Type B pancreatic cell (in vitro differentiated cells): ENCODE measurements at regions not wholly inside any gene's neighbourhood (a gene's known extent, or its start where the extent isn't known, plus 50 kb on each side); places are given as distances from the start of the nearest gene placed in this dataset.

Source experiments
- DNase-seq: peaks from one replicate; pipeline ENCODE4 v3.0.0; 2021; ENCODE audit warnings: mixed read lengths; ENCODE audit not compliant: unreplicated experiment; ENCODE audit errors: extremely low spot score
- H3K27ac Mint-ChIP-seq: 2 replicates; pipeline ENCODE4 v1.8.0; 2021; ENCODE audit warnings: mild to moderate bottlenecking, mixed read lengths
- H3K27me3 Mint-ChIP-seq: 2 replicates; pipeline ENCODE4 v1.8.0; 2021; ENCODE audit warnings: mixed read lengths
- H3K36me3 Mint-ChIP-seq: 2 replicates; pipeline ENCODE4 v1.8.0; 2021; ENCODE audit warnings: mixed read lengths
- H3K4me1 Mint-ChIP-seq: one replicate; pipeline ENCODE4 v1.8.0; 2021; ENCODE audit warnings: mixed read lengths; ENCODE audit not compliant: unreplicated experiment
- H3K4me3 Mint-ChIP-seq: 2 replicates; pipeline ENCODE4 v1.8.0; 2021; ENCODE audit warnings: mild to moderate bottlenecking, mixed read lengths
- H3K9me3 Mint-ChIP-seq: 2 replicates; pipeline ENCODE4 v1.8.0; 2021; ENCODE audit warnings: mixed read lengths
- CTCF ChIP-seq: fragments of 200-600 bp; sonication (generic); conservative IDR thresholded peaks from 2 replicates; pipeline ENCODE4 v1.5.0; 2021; ENCODE audit warnings: antibody characterized with exemption, mild to moderate bottlenecking

- no peaks in the 10 kb centered on the region for H3K9me3 Mint-ChIP-seq
- H3K27me3 Mint-ChIP-seq, result no peaks in the 10 kb centered on the region
- H3K4me1 Mint-ChIP-seq, result no peaks in the 10 kb centered on the region
- no peak overlapping the region for H3K27ac Mint-ChIP-seq
- no peaks in the 10 kb centered on the region for H3K36me3 Mint-ChIP-seq
- DNase-seq, result no peak
- TF ChIP-seq CTCF, result no peak
- no peak overlapping the region for H3K4me3 Mint-ChIP-seq
Observed at GRCh38 chrX:117532339-117532738, 584.3 kb downstream of the KLHL13 start.

- no peaks in the 10 kb centered on the region for H3K36me3 Mint-ChIP-seq
- no peak for TF ChIP-seq CTCF
- H3K4me3 Mint-ChIP-seq, result no peak overlapping the region
- no peaks in the 10 kb centered on the region for H3K27me3 Mint-ChIP-seq
- no peak for DNase-seq
- H3K4me1 Mint-ChIP-seq, result no peaks in the 10 kb centered on the region
- H3K27ac Mint-ChIP-seq, result no peak overlapping the region
- no peaks in the 10 kb centered on the region for H3K9me3 Mint-ChIP-seq
Observed at GRCh38 chrX:117522725-117523700, 593.6 kb downstream of the KLHL13 start.

- Mint-ChIP-seq H3K4me3 (no peak overlapping the region), H3K36me3 (no peaks in the 10 kb centered on the region), H3K9me3 (no peaks in the 10 kb centered on the region), H3K4me1 (no peaks in the 10 kb centered on the region), H3K27me3 (no peaks in the 10 kb centered on the region), H3K27ac (no peak overlapping the region)
- no peak for TF ChIP-seq CTCF
- no peak for DNase-seq
Observed at GRCh38 chrX:117517994-117518393, 598.6 kb downstream of the KLHL13 start.

GRCh38 chrX:117511379-117511778, 605.2 kb downstream of the KLHL13 start:
- TF ChIP-seq CTCF, result no peak
- Mint-ChIP-seq H3K9me3 (no peaks in the 10 kb centered on the region), H3K4me1 (no peaks in the 10 kb centered on the region), H3K4me3 (no peak overlapping the region), H3K27ac (no peak overlapping the region), H3K36me3 (no peaks in the 10 kb centered on the region), H3K27me3 (no peaks in the 10 kb centered on the region)
- DNase-seq, result no peak

- Mint-ChIP-seq H3K36me3 (no peaks in the 10 kb centered on the region), H3K9me3 (peaks cover under 1% of the 10 kb centered on the region), H3K4me3 (no peak overlapping the region), H3K27me3 (no peaks in the 10 kb centered on the region), H3K27ac (no peak overlapping the region), H3K4me1 (no peaks in the 10 kb centered on the region)
- TF ChIP-seq CTCF, result peak; percentile 72
- DNase-seq, result no peak
Observed at GRCh38 chrX:117510453-117510852, 606.2 kb downstream of the KLHL13 start.
